Testis (tissue), 2 donors: ENCODE measurements at regions not wholly inside any gene's neighbourhood (a gene's known extent, or its start where the extent isn't known, plus 50 kb on each side); places are given as distances from the start of the nearest gene placed in this dataset.

Source experiments
- DNase-seq: peaks from one replicate; pipeline ENCODE4 v3.0.0-alpha.2; 2019
- H3K27ac ChIP-seq, 2 donors: fragments of 200-600 bp; sonication (generic); one replicate each; pipeline ENCODE4 v1.5.1; 2019
- H3K27me3 ChIP-seq: fragments of 200-600 bp; sonication (generic); one replicate; pipeline ENCODE4 v1.5.1; 2019
- H3K36me3 ChIP-seq: fragments of 200-600 bp; sonication (generic); one replicate; pipeline ENCODE4 v1.5.1; 2017; ENCODE audit warnings: low read depth; ENCODE audit errors: missing control alignments
- H3K4me1 ChIP-seq: fragments of 200-600 bp; sonication (generic); one replicate; pipeline ENCODE4 v1.5.1; 2019
- H3K4me3 ChIP-seq, 2 donors: fragments of 200-600 bp; sonication (generic); one replicate each; pipeline ENCODE4 v1.5.1; 2017 to 2019
- H3K9me3 ChIP-seq: fragments of 200-600 bp; sonication (generic); one replicate; pipeline ENCODE4 v1.5.1; 2017
- POLR2A ChIP-seq: fragments of 450-650 bp; IDR thresholded peaks from one replicate; pipeline ENCODE4 v1.6.1; 2017; ENCODE audit warnings: antibody characterized with exemption, mild to moderate bottlenecking, moderate library complexity
- WGBS, 2 donors: methylation state at CpG; one replicate each; pipeline ENCODE4 v1.1.5; 2018; 5-methylcytosine and 5-hydroxymethylcytosine counted together
- intact Hi-C: fragments of 100-400 bp; cut with DNase I; formaldehyde crosslinking; loops from one replicate; pipeline ENCODE4 v1.15.1; 2023; ENCODE audit warnings: low total_unique reads
- TF ChIP-seq, protein P1 (sequence below), 3 experiments: fragments of 450-650 bp in 2 of 3; fragments of 200-600 bp in 1 of 3; sonication (generic) in 1 of 3; IDR thresholded peaks; one replicate each; pipeline ENCODE4 v1.5.1; 2016 to 2019; ENCODE audit warnings: antibody characterized with exemption in 3 of 3, mild to moderate bottlenecking in 2 of 3, moderate library complexity in 1 of 3

DNA sequence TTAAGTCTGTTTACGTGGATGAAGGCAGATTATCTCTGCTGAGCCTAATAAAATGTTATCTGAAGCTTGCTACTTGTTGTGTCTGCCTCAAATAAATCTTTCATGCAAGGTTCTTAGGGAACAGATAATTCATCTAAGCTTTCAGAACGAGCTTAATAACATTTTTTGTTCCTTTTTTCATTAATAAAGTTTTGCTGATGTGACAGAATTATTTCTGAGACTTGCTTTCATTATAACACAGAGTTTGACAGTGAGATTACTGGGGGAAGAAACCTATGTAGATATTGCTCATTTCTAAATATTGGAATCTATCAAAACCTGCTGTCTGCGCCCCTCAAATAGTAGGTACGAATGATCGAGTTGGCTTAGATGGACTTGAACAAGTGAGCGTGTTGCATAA, 948.7 kb upstream of the SEL1L start:
- no peak for DNase-seq
- intact Hi-C loops, result no loop called here

DNA sequence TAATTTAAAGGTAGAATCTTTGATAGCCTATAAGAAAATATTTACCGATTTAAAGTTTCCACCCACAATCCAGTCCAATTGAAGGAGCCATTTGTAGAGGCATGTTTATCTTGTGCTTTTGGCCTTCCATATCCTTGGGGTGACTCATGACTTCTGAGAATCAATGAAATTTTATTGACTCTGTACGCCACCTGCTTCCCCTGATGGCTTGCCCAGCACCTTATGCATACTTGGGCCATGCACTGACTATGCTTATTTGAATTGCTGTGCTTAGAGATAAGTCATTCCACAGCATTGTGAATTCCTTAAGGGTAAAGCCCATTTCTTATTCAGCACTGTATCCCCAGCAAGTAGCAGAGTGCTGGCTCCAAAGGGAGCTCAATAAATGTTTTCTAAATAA, 954.8 kb upstream of the SEL1L start:
- Histone ChIP-seq H3K27me3 (no peaks in the 10 kb centered on the region), H3K9me3 (no peaks in the 10 kb centered on the region), H3K27ac (no peak overlapping the region), H3K4me1 (no peaks in the 10 kb centered on the region), H3K4me3 (no peak overlapping the region), H3K36me3 (no peaks in the 10 kb centered on the region)
- intact Hi-C loops, result no loop called here
- TF ChIP-seq, protein P1, sequence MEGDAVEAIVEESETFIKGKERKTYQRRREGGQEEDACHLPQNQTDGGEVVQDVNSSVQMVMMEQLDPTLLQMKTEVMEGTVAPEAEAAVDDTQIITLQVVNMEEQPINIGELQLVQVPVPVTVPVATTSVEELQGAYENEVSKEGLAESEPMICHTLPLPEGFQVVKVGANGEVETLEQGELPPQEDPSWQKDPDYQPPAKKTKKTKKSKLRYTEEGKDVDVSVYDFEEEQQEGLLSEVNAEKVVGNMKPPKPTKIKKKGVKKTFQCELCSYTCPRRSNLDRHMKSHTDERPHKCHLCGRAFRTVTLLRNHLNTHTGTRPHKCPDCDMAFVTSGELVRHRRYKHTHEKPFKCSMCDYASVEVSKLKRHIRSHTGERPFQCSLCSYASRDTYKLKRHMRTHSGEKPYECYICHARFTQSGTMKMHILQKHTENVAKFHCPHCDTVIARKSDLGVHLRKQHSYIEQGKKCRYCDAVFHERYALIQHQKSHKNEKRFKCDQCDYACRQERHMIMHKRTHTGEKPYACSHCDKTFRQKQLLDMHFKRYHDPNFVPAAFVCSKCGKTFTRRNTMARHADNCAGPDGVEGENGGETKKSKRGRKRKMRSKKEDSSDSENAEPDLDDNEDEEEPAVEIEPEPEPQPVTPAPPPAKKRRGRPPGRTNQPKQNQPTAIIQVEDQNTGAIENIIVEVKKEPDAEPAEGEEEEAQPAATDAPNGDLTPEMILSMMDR (IDR thresholded peaks at IDR 0.05), result no peak
- no peak for TF ChIP-seq POLR2A
- WGBS, 2 donors, result 86 to 93% methylated on average over 2 of the region's 2 CpGs
- no peak for DNase-seq

More for the DNA sequence above, 948.7 kb upstream of the SEL1L start:
- TF ChIP-seq POLR2A, result no peak
- TF ChIP-seq, protein P1 (IDR thresholded peaks at IDR 0.05), result no peak
- no peaks in the 10 kb centered on the region for H3K27me3 ChIP-seq
- no peak overlapping the region for H3K4me3 ChIP-seq
- no peaks in the 10 kb centered on the region for H3K36me3 ChIP-seq
- no peak overlapping the region for H3K27ac ChIP-seq
- H3K4me1 ChIP-seq, result no peaks in the 10 kb centered on the region
- 76 to 78% methylated on average over 6 of the region's 6 CpGs for WGBS, 2 donors
- no peaks in the 10 kb centered on the region for H3K9me3 ChIP-seq

DNA sequence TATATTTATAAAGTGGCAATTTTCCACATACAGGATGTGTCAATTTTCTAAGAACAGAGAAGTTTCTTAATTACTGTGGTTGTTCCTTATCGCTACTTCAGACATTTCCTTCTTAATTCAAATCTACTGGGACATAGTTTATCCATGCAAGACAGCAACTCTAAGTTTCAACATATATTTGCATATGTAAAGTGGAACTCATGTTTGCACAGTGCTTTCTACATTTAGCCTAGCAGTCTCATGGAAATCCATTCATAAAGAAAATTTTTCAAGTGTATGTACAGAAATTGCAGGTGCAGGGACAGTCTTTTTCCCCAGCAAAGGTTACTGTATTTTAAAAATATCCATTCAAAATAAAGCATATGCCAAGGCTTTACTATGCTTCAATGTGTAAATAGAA, 956.7 kb upstream of the SEL1L start:
- Histone ChIP-seq H3K36me3 (no peaks in the 10 kb centered on the region), H3K4me1 (no peaks in the 10 kb centered on the region), H3K9me3 (no peaks in the 10 kb centered on the region), H3K27ac (no peak overlapping the region), H3K4me3 (no peak overlapping the region), H3K27me3 (no peaks in the 10 kb centered on the region)
- 83 to 87% methylated on average over 1 of the region's 1 CpG for WGBS, 2 donors
- DNase-seq, result no peak
- TF ChIP-seq, protein P1 (IDR thresholded peaks at IDR 0.05), result no peak
- TF ChIP-seq POLR2A, result no peak
- intact Hi-C loops, result no loop called here

DNA sequence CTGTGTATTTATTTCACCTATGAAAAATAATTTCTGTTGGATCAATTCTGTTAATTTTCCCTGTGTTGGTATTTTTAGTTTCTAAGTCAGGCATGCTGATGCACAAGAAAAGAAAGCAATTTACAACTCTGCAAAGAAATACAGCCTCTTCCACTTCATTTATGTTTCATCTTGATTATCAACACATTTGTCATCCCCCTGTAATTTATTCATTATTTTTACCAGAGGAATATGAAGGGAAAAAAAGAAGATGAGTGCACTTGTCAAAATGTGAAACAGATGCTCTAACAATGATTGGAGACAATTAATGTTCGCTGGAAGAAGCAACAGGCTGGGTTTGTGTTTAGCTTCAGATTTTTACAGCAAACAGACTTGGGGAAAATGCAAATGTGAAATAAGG, 958.5 kb upstream of the SEL1L start:
- no peak overlapping the region for H3K4me3 ChIP-seq
- no peak for DNase-seq
- WGBS, 2 donors, result 92 to 97% methylated on average over 1 of the region's 1 CpG
- intact Hi-C loops, result no loop called here
- H3K4me1 ChIP-seq, result no peaks in the 10 kb centered on the region
- no peak overlapping the region for H3K27ac ChIP-seq
- TF ChIP-seq, protein P1 (IDR thresholded peaks at IDR 0.05), result no peak
- TF ChIP-seq POLR2A, result no peak
- H3K27me3 ChIP-seq, result no peaks in the 10 kb centered on the region
- H3K9me3 ChIP-seq, result no peaks in the 10 kb centered on the region
- no peaks in the 10 kb centered on the region for H3K36me3 ChIP-seq

DNA sequence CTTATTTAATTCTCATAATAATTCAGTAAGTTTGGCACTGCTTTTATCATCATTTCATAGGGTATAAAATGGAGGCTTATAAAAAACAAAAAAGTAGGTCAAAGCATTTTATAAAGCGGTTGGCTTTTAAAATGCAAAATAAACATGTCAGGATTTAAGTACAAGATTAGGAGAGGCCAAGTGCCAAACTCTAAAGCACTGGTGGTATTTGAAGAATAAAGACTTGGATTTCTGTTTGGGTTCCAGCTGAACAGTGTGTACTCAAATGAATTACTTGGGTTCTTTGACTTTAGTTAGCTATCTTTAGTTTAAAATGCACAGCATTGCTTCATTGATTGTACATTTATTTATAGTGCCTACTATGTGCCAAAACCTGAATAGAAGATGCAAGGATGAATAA, 966.6 kb upstream of the SEL1L start:
- H3K36me3 ChIP-seq, result no peaks in the 10 kb centered on the region
- H3K4me1 ChIP-seq, result no peaks in the 10 kb centered on the region
- intact Hi-C loops, result no loop called here
- no peak for TF ChIP-seq POLR2A
- TF ChIP-seq, protein P1 (IDR thresholded peaks at IDR 0.05), result no peak
- no peak overlapping the region for H3K4me3 ChIP-seq
- H3K27ac ChIP-seq, result no peak overlapping the region
- H3K9me3 ChIP-seq, result no peaks in the 10 kb centered on the region
- H3K27me3 ChIP-seq, result no peaks in the 10 kb centered on the region
- WGBS, 2 donors, result 41 to 62% methylated on average over 1 of the region's 1 CpG
- no peak for DNase-seq
